ENCODE measurements at regions not wholly inside any gene's neighbourhood (a gene's known extent, or its start where the extent isn't known, plus 50 kb on each side); places are given as distances from the start of the nearest gene placed in this dataset.

DNA sequence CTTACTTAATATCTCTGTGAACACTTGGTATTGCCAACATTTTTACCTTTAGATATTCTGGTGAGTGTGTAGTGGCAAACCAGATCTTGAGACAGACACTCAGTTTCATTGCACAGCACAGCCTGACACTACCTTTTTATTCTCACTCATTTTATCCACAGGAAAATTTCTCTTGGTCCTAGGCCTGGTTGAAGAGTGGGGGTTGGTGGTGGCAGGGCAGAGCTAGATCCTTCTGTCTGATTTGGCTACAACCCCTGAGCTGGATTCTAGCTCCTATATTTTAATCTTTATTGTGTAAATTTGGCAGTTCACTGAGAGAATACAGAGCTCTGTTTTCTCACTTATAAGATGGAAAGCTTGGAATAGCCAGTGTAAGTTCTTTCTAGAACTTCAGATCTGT is 396.9 kb downstream of the LRIG3 start:
- no peak overlapping the region for H3K27ac Mint-ChIP-seq
- peaks cover 4% of the 10 kb centered on the region for H3K27me3 Mint-ChIP-seq (ENCODE audit: low read depth)
- peaks cover 6% of the 10 kb centered on the region for H3K36me3 Mint-ChIP-seq
- H3K4me3 Mint-ChIP-seq, result no peak overlapping the region
- no peaks in the 10 kb centered on the region for H3K4me1 Mint-ChIP-seq
- TF ChIP-seq, protein P1, sequence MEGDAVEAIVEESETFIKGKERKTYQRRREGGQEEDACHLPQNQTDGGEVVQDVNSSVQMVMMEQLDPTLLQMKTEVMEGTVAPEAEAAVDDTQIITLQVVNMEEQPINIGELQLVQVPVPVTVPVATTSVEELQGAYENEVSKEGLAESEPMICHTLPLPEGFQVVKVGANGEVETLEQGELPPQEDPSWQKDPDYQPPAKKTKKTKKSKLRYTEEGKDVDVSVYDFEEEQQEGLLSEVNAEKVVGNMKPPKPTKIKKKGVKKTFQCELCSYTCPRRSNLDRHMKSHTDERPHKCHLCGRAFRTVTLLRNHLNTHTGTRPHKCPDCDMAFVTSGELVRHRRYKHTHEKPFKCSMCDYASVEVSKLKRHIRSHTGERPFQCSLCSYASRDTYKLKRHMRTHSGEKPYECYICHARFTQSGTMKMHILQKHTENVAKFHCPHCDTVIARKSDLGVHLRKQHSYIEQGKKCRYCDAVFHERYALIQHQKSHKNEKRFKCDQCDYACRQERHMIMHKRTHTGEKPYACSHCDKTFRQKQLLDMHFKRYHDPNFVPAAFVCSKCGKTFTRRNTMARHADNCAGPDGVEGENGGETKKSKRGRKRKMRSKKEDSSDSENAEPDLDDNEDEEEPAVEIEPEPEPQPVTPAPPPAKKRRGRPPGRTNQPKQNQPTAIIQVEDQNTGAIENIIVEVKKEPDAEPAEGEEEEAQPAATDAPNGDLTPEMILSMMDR (IDR thresholded peaks at IDR 0.05; ENCODE audit: unreplicated experiment), result no peak
- H3K9me3 Mint-ChIP-seq, result peaks cover 36% of the 10 kb centered on the region
- no peak for DNase-seq (ENCODE audit: low spot score in 2 of 2, unreplicated experiment in 2 of 2)

DNA sequence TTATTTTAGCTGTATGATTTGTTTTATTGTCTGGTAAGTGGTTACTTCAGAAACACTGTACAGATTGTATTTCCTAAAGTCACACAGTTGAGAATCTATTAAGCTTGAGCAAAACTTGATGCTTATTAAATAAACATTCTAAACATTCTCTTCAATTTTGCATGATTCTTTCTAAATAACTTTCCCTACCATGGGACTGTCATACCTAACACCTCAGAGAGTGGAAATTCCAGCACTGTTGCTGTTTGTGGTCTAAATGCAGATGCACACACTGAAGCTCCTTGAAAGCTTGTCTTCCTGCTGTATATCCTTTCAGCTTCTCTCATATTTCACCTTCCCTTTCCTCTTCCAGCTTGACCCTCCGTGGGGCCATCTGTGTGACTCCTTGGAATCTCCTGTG is 392.0 kb downstream of the LRIG3 start:
- no peak for DNase-seq (ENCODE audit: low spot score in 2 of 2, unreplicated experiment in 2 of 2)
- TF ChIP-seq, protein P1 (IDR thresholded peaks at IDR 0.05; ENCODE audit: unreplicated experiment), result no peak
- Mint-ChIP-seq H3K27ac (no peak overlapping the region), H3K27me3 (ENCODE audit: low read depth) (peaks cover 4% of the 10 kb centered on the region), H3K9me3 (peaks cover 19% of the 10 kb centered on the region), H3K4me3 (no peak overlapping the region), H3K4me1 (peaks cover 18% of the 10 kb centered on the region), H3K36me3 (peaks cover 2% of the 10 kb centered on the region)

DNA sequence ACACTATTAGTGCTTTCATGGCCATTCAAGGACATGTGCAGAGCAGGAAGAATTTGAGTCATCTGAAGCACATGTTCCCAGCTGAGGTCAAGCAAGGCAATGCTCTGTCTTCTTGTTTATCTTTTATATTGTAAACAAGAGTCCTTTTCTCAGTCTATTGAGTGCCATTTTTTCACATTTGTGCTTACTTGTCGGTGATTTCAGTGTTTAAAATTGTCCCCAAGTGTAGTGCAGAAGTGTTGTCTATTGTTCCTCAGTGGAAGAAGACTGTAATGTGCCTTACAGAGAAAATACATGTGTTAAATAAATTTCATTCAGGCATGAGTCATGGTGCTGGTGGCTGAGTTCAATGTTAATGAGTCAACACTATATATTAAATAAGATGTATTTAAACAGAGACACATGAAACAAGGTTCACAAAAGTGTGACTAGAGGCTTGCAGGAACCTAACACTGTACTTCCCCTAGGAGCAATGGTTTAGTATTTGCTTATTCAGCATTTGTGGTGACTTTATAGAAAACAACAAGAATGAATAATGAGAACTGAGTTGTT is 391.1 kb downstream of the LRIG3 start:
- Mint-ChIP-seq H3K4me1 (peaks cover 18% of the 10 kb centered on the region), H3K36me3 (peaks cover 2% of the 10 kb centered on the region), H3K9me3 (peaks cover 19% of the 10 kb centered on the region), H3K27me3 (ENCODE audit: low read depth) (peaks cover 4% of the 10 kb centered on the region), H3K27ac (peak overlapping the region; percentile 36), H3K4me3 (no peak overlapping the region)
- TF ChIP-seq, protein P1 (IDR thresholded peaks at IDR 0.05; ENCODE audit: unreplicated experiment), result no peak
- no peak for DNase-seq (ENCODE audit: low spot score in 2 of 2, unreplicated experiment in 2 of 2)

DNA sequence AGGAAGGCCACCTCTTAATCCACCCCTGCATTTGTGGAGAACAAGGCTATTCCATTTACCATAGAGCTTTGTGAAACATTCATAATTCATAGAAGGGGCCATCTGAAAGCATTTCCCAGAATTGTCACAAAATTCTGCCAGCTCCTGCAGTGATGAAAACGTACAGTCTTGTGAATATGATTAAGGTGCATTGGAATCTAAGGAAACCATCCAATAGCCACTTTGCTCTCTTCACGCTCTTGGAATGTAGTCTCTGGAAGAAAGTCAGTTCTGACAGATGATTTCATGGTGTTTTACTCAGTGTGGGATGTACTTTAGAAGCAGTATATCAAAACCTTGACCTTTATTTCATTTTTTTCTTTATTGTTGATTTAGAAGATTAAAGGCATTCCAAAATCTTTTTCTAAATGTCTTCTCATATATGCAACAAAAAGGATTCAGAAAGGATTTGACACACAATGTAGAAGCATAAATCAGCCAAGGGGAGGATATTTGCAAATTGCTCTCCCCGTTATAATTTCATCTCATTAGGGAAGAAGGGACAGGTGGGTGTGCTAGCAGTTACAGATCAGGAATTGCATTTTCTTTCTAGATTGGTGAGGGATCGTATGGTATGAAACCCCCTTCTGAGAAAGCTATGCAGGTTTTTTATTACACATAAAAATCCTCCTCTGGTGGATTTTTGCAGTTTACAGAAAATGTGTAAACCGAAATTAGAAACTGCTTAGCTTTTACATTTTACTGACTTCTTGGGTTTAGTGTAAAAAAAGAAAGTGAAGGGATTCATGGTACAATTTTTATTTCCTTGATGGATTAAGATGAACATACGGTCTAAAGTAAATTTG is 390.2 kb downstream of the LRIG3 start:
- TF ChIP-seq, protein P1 (IDR thresholded peaks at IDR 0.05; ENCODE audit: unreplicated experiment), result no peak
- H3K27me3 Mint-ChIP-seq (ENCODE audit: low read depth), result peaks cover 4% of the 10 kb centered on the region
- H3K36me3 Mint-ChIP-seq, result peaks cover 2% of the 10 kb centered on the region
- no peak for DNase-seq (ENCODE audit: low spot score in 2 of 2, unreplicated experiment in 2 of 2)
- H3K27ac Mint-ChIP-seq, result peak overlapping the region; percentile 43
- H3K4me1 Mint-ChIP-seq, result peaks cover 18% of the 10 kb centered on the region
- peaks cover 19% of the 10 kb centered on the region for H3K9me3 Mint-ChIP-seq
- no peak overlapping the region for H3K4me3 Mint-ChIP-seq

DNA sequence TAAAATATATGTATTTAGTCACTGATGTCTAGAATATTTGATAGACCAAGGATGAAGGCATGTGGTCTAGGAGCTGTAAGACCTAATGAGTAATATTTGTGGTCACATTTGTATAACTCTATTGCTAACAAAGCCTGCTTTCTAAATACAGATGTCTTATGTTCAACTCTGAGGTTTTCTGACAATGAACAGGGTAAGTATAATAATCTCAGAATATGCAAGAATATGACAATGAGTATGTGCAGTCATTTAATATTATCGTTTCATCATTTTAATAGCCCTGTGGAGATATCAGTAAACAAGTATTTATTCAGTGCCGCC is 389.6 kb downstream of the LRIG3 start:
- H3K36me3 Mint-ChIP-seq, result peaks cover 2% of the 10 kb centered on the region
- no peak overlapping the region for H3K4me3 Mint-ChIP-seq
- H3K4me1 Mint-ChIP-seq, result peaks cover 18% of the 10 kb centered on the region

More for the DNA sequence above, 389.6 kb downstream of the LRIG3 start:
- TF ChIP-seq, protein P1 (IDR thresholded peaks at IDR 0.05; ENCODE audit: unreplicated experiment), result no peak
- Mint-ChIP-seq H3K27ac (no peak overlapping the region), H3K9me3 (peaks cover 19% of the 10 kb centered on the region), H3K27me3 (ENCODE audit: low read depth) (peaks cover 3% of the 10 kb centered on the region)
- DNase-seq (ENCODE audit: low spot score in 2 of 2, unreplicated experiment in 2 of 2), result no peak
